IMR-90 (cell line): ENCODE measurements at regions not wholly inside any gene's neighbourhood (a gene's known extent, or its start where the extent isn't known, plus 50 kb on each side); places are given as distances from the start of the nearest gene placed in this dataset.

Experiments used
- ATAC-seq: fragments of 200-7000 bp; cut with Tn5 transposase; 2 replicates; pipeline ENCODE4 v1.9.1; 2020; ENCODE audit warnings: low read depth, mild to moderate bottlenecking, moderate library complexity
- BruUV-seq: library from RNA; stranded (reverse); fragments of 400-500 nt; replicated peaks from 2 replicates; lab custom pipeline; 2021; lab: Mats Ljungman, UMichigan
- CTCF ChIA-PET: fragments of 300-600 bp; formaldehyde crosslinking; extraction: SDS; loops from one replicate; lab custom pipeline; 2021; ENCODE audit warnings: antibody characterized with exemption; lab: Yijun Ruan, JAX
- POLR2A ChIA-PET: fragments of 300-600 bp; sonication (Branson Sonifier 250); formaldehyde crosslinking; loops from one replicate; lab custom pipeline; 2022; ENCODE audit warnings: antibody characterized with exemption; ENCODE audit not compliant: unreplicated experiment; lab: Charles Lee
- DNase-seq: peaks from one replicate; pipeline ENCODE4 v3.0.0; 2013
- H2AFZ ChIP-seq: replicated peaks from 2 replicates; pipeline ENCODE3; 2013; ENCODE audit warnings: low read length, mild to moderate bottlenecking; ENCODE audit not compliant: poor library complexity
- H2AK5ac ChIP-seq: 2 replicates; pipeline ENCODE4 v1.6.1; 2013; ENCODE audit warnings: low read depth, low read length, inconsistent platforms
- H2AK9ac ChIP-seq: replicated peaks from 2 replicates; pipeline ENCODE3; 2013; ENCODE audit warnings: mild to moderate bottlenecking, low read depth, low read length, moderate library complexity; ENCODE audit not compliant: poor library complexity
- H2BK120ac ChIP-seq: 2 replicates; pipeline ENCODE4 v1.6.1; 2013; ENCODE audit warnings: low read depth, low read length, inconsistent platforms
- H2BK15ac ChIP-seq: 3 replicates; pipeline ENCODE4 v1.6.1; 2013; ENCODE audit warnings: low read depth, low read length, inconsistent platforms
- H2BK20ac ChIP-seq: 2 replicates; pipeline ENCODE4 v1.6.1; 2013; ENCODE audit warnings: low read depth, mild to moderate bottlenecking, inconsistent platforms, low read length, moderate library complexity
- H2BK5ac ChIP-seq: 2 replicates; pipeline ENCODE4 v1.6.1; 2013; ENCODE audit warnings: mild to moderate bottlenecking, low read depth, low read length, inconsistent platforms; ENCODE audit not compliant: poor library complexity, severe bottlenecking
- H3K14ac ChIP-seq: replicated peaks from 2 replicates; pipeline ENCODE4 v1.6.1; 2013; ENCODE audit warnings: low read depth, low read length, inconsistent platforms
- H3K18ac ChIP-seq: 2 replicates; pipeline ENCODE4 v1.6.1; 2013; ENCODE audit warnings: low read depth, low read length, control low read depth
- H3K23ac ChIP-seq: 2 replicates; pipeline ENCODE4 v1.6.1; 2013; ENCODE audit warnings: low read depth, low read length, inconsistent platforms
- H3K27ac ChIP-seq: 2 replicates; pipeline ENCODE4 v1.5.1; 2013; ENCODE audit warnings: mild to moderate bottlenecking, control low read depth, low read length; ENCODE audit not compliant: insufficient read depth
- H3K27me3 ChIP-seq: 2 replicates; pipeline ENCODE4 v1.6.1; 2013; ENCODE audit warnings: low read length; ENCODE audit not compliant: control insufficient read depth, insufficient read depth
- H3K36me3 ChIP-seq: 2 replicates; pipeline ENCODE4 v1.6.1; 2013; ENCODE audit warnings: low read length, mixed read lengths; ENCODE audit not compliant: control insufficient read depth, insufficient read depth
- H3K4ac ChIP-seq: 2 replicates; pipeline ENCODE4 v1.6.1; 2013; ENCODE audit warnings: low read depth, low read length, inconsistent platforms
- H3K4me1 ChIP-seq: 2 replicates; pipeline ENCODE4 v1.6.1; 2013; ENCODE audit warnings: low read length, mixed read lengths; ENCODE audit not compliant: control insufficient read depth, insufficient read depth
- H3K4me2 ChIP-seq: 2 replicates; pipeline ENCODE4 v1.6.1; 2013; ENCODE audit warnings: low read depth, mild to moderate bottlenecking, control low read depth, low read length, moderate library complexity
- H3K4me3 ChIP-seq: 2 replicates; pipeline ENCODE4 v1.5.1; 2013; ENCODE audit warnings: low read depth, mild to moderate bottlenecking, control low read depth, low read length, moderate library complexity; ENCODE audit not compliant: insufficient read depth
- H3K56ac ChIP-seq: 2 replicates; pipeline ENCODE4 v1.6.1; 2013; ENCODE audit warnings: low read length, inconsistent platforms; ENCODE audit not compliant: insufficient read depth; ENCODE audit errors: extremely low read depth
- H3K79me1 ChIP-seq, 2 experiments: 2 replicates each; pipeline ENCODE4 v1.6.1; 2013; ENCODE audit warnings: low read length in 2 of 2, inconsistent platforms in 1 of 2, low read depth in 1 of 2
- H3K9ac ChIP-seq: 2 replicates; pipeline ENCODE4 v1.6.1; 2013; ENCODE audit warnings: low read depth, low read length, control low read depth
- H3K9me1 ChIP-seq: 2 replicates; pipeline ENCODE4 v1.6.1; 2013; ENCODE audit warnings: low read length, inconsistent platforms; ENCODE audit not compliant: insufficient read depth
- H3K9me3 ChIP-seq: 2 replicates; pipeline ENCODE4 v1.6.1; 2013; ENCODE audit warnings: low read length; ENCODE audit not compliant: control insufficient read depth, insufficient read depth
- H4K20me1 ChIP-seq: 2 replicates; pipeline ENCODE4 v1.6.1; 2013; ENCODE audit warnings: low read length, inconsistent platforms; ENCODE audit not compliant: insufficient read depth
- H4K5ac ChIP-seq: 2 replicates; pipeline ENCODE4 v1.6.1; 2013; ENCODE audit warnings: mild to moderate bottlenecking, low read depth, low read length, control low read depth
- H4K8ac ChIP-seq, 2 experiments: 2 replicates each; pipeline ENCODE4 v1.6.1; 2013; ENCODE audit warnings: low read depth in 2 of 2, low read length in 2 of 2, control low read depth in 1 of 2, inconsistent platforms in 1 of 2
- H4K91ac ChIP-seq: 2 replicates; pipeline ENCODE4 v1.6.1; 2013; ENCODE audit warnings: low read depth, low read length, inconsistent platforms; ENCODE audit not compliant: insufficient read depth
- BHLHE40 ChIP-seq: fragments of 150-350 bp; IDR thresholded peaks from 2 replicates; pipeline ENCODE4 v1.6.1; 2016; ENCODE audit warnings: mild to moderate bottlenecking, low read depth, low read length
- CEBPB ChIP-seq: IDR thresholded peaks from 2 replicates; pipeline ENCODE4 v1.6.1; 2012; ENCODE audit warnings: low read depth, low read length, improper control_type of control experiment
- CHD1 ChIP-seq: IDR thresholded peaks from 2 replicates; pipeline ENCODE4 v1.6.1; 2012; ENCODE audit warnings: low read depth, low read length, improper control_type of control experiment
- CTCF ChIP-seq: conservative IDR thresholded peaks from 2 replicates; pipeline ENCODE4 v1.5.1; 2012; ENCODE audit warnings: mild to moderate bottlenecking, low read depth, low read length, improper control_type of control experiment
- ELK1 ChIP-seq: fragments of 150-350 bp; IDR thresholded peaks from 2 replicates; pipeline ENCODE4 v1.6.1; 2016; ENCODE audit warnings: low read depth, mild to moderate bottlenecking, low read length, moderate library complexity, borderline replicate concordance
- FOS ChIP-seq: fragments of 150-350 bp; IDR thresholded peaks from 2 replicates; pipeline ENCODE4 v1.6.1; 2016; ENCODE audit warnings: low read depth, low read length
- MAFK ChIP-seq: IDR thresholded peaks from 2 replicates; pipeline ENCODE4 v1.6.1; 2012; ENCODE audit warnings: low read depth, low read length, improper control_type of control experiment
- MAZ ChIP-seq: IDR thresholded peaks from 2 replicates; pipeline ENCODE4 v1.6.1; 2012; ENCODE audit warnings: low read depth, mild to moderate bottlenecking, low read length, improper control_type of control experiment, moderate library complexity, borderline replicate concordance
- MXI1 ChIP-seq: IDR thresholded peaks from 2 replicates; pipeline ENCODE4 v1.6.1; 2012; ENCODE audit warnings: low read depth, mild to moderate bottlenecking, low read length, moderate library complexity, borderline replicate concordance
- NFE2L2 ChIP-seq: fragments of 150-350 bp; IDR thresholded peaks from 2 replicates; pipeline ENCODE4 v1.6.1; 2016; ENCODE audit warnings: low read depth, mild to moderate bottlenecking, low read length
- POLR2A ChIP-seq: IDR thresholded peaks from 2 replicates; pipeline ENCODE4 v1.6.1; 2012; ENCODE audit warnings: mild to moderate bottlenecking, low read depth, low read length
- RAD21 ChIP-seq: IDR thresholded peaks from 2 replicates; pipeline ENCODE4 v1.6.1; 2012; ENCODE audit warnings: low read length, improper control_type of control experiment
- RCOR1 ChIP-seq: IDR thresholded peaks from 2 replicates; pipeline ENCODE4 v1.6.1; 2012; ENCODE audit warnings: mild to moderate bottlenecking, low read length, improper control_type of control experiment; ENCODE audit not compliant: insufficient replicate concordance
- RFX5 ChIP-seq: IDR thresholded peaks from 2 replicates; pipeline ENCODE4 v1.8.0; 2012; ENCODE audit warnings: low read depth, mild to moderate bottlenecking, low read length, moderate library complexity
- SMC3 ChIP-seq: fragments of 150-350 bp; IDR thresholded peaks from 2 replicates; pipeline ENCODE4 v1.6.1; 2016; ENCODE audit warnings: low read depth, mild to moderate bottlenecking, antibody characterized with exemption, low read length, moderate library complexity
- USF2 ChIP-seq: fragments of 150-350 bp; IDR thresholded peaks from 2 replicates; pipeline ENCODE4 v1.6.1; 2017; ENCODE audit warnings: mild to moderate bottlenecking, antibody characterized with exemption, low read length, low read depth
- WGBS, 2 experiments: methylation state at CpG; one replicate each; pipeline versions ENCODE4 v1.1.5 to v1.1.7; 2013; ENCODE audit warnings: missing lambda C conversion rate in 2 of 2; ENCODE audit not compliant: insufficient read length in 1 of 2; ENCODE audit errors: extremely low coverage in 2 of 2; 5-methylcytosine and 5-hydroxymethylcytosine counted together
- dilution Hi-C: fragments of 300-500 bp; cut with HindIII; formaldehyde crosslinking; loops from one replicate; pipeline ENCODE4 v1.14.3; 2018; ENCODE audit warnings: low sequenced_read_pairs; ENCODE audit not compliant: unreplicated experiment
- in situ Hi-C: fragments of 300-500 bp; cut with MboI; formaldehyde crosslinking; loops from 3 replicates; pipeline ENCODE4 v1.14.3; 2019; ENCODE audit warnings: low sequenced_read_pairs, inconsistent platforms, mixed read lengths
- intact Hi-C: fragments of 100-400 bp; cut with micrococcal nuclease; formaldehyde crosslinking; loops from 2 replicates; pipeline ENCODE4 v1.10.0; 2022

- no peak overlapping the region for H2BK120ac ChIP-seq
- no peak overlapping the region for H4K5ac ChIP-seq
- H3K4ac ChIP-seq = no peak overlapping the region
- H2AK9ac ChIP-seq = no peak overlapping the region
- H3K18ac ChIP-seq = no peak overlapping the region
- no peaks in the 10 kb centered on the region for H3K9me1 ChIP-seq
- no peak overlapping the region for H3K56ac ChIP-seq
- no peaks in the 10 kb centered on the region for H3K36me3 ChIP-seq
- H3K27ac ChIP-seq = no peak overlapping the region
- H3K79me1 ChIP-seq = no peaks in the 10 kb centered on the region
- H3K27me3 ChIP-seq = no peaks in the 10 kb centered on the region
- no peaks in the 10 kb centered on the region for H4K20me1 ChIP-seq
- H2BK5ac ChIP-seq = no peak overlapping the region
- no peak overlapping the region for H2AFZ ChIP-seq
- in situ Hi-C loops (no loop called here), dilution Hi-C loops (no loop called here), intact Hi-C loops (no loop called here)
- no peak overlapping the region for H2BK20ac ChIP-seq
- no peak overlapping the region for H2BK15ac ChIP-seq
- WGBS, 2 experiments = no CpG with 5 or more reads among the region's 2 CpGs
- peaks cover 5% of the 10 kb centered on the region for H3K9me3 ChIP-seq
- H3K4me3 ChIP-seq = no peak overlapping the region
- no TSS peak for BruUV-seq
- H3K4me1 ChIP-seq = no peaks in the 10 kb centered on the region
- H3K4me2 ChIP-seq = no peak overlapping the region
- no peak overlapping the region for H3K14ac ChIP-seq
- POLR2A ChIA-PET = no interaction called here
- no peak overlapping the region for H4K8ac ChIP-seq
- no peak overlapping the region for H4K91ac ChIP-seq
- no peak overlapping the region for H2AK5ac ChIP-seq
- no peak overlapping the region for H3K9ac ChIP-seq
- CTCF ChIA-PET = no interaction called here
- TF ChIP-seq FOS (no peak), RAD21 (no peak), CHD1 (no peak), NFE2L2 (no peak), CTCF (no peak), CEBPB (no peak), SMC3 (no peak), POLR2A (no peak), MAZ (no peak), MAFK (no peak), USF2 (no peak), RCOR1 (no peak), MXI1 (no peak), RFX5 (no peak), BHLHE40 (no peak), ELK1 (no peak)
- DNase-seq = no peak
- no peak for ATAC-seq
- no peak overlapping the region for H3K23ac ChIP-seq
Observed at GRCh38 chr5:161115941-161116340, 263.9 kb upstream of the ATP10B start.
